ENCODE measurements at regions not wholly inside any gene's neighbourhood (a gene's known extent, or its start where the extent isn't known, plus 50 kb on each side); places are given as distances from the start of the nearest gene placed in this dataset.

- no peak for DNase-seq
Measured at GRCh38 chr2:118658596-118659198, 188.8 kb downstream of the EN1 start.

- no peak for DNase-seq
Measured at GRCh38 chr2:118657466-118657865, 190.0 kb downstream of the EN1 start.

GRCh38 chr2:118654945-118655344 lies 192.5 kb downstream of the EN1 start:
- no peak for DNase-seq

GRCh38 chr2:118650327-118650726 lies 197.1 kb downstream of the EN1 start:
- no peak for DNase-seq

- DNase-seq: no peak
Measured at GRCh38 chr2:118645876-118646275, 201.6 kb downstream of the EN1 start.

- DNase-seq: no peak
Measured at GRCh38 chr2:118644190-118644589, 203.3 kb downstream of the EN1 start.

GRCh38 chr2:118643294-118643693 lies 204.2 kb downstream of the EN1 start:
- DNase-seq: no peak

GRCh38 chr2:118642501-118642900 lies 204.9 kb downstream of the EN1 start:
- DNase-seq: no peak

GRCh38 chr2:118641711-118642110 lies 205.7 kb downstream of the EN1 start:
- no peak for DNase-seq

GRCh38 chr2:118639371-118639770 lies 208.1 kb downstream of the EN1 start:
- no peak for DNase-seq

GRCh38 chr2:118638453-118638852 lies 209.0 kb downstream of the EN1 start:
- DNase-seq: no peak

GRCh38 chr2:118635891-118636290 lies 211.6 kb downstream of the EN1 start:
- DNase-seq: no peak

- no peak for DNase-seq
Measured at GRCh38 chr2:118634876-118635275, 212.6 kb downstream of the EN1 start.

GRCh38 chr2:118633371-118634018 lies 214.0 kb downstream of the EN1 start:
- DNase-seq: no peak

- DNase-seq: no peak
Measured at GRCh38 chr2:118632921-118633320, 214.5 kb downstream of the EN1 start.

- no peak for DNase-seq
Measured at GRCh38 chr2:118627156-118627555, 220.3 kb downstream of the EN1 start.

GRCh38 chr2:118622913-118623312 lies 224.5 kb downstream of the EN1 start:
- DNase-seq: no peak

- no peak for DNase-seq
Measured at GRCh38 chr2:118622108-118622507, 225.3 kb downstream of the EN1 start.

GRCh38 chr2:118618279-118618678 lies 229.2 kb downstream of the EN1 start:
- DNase-seq: no peak

GRCh38 chr2:118616432-118616831 lies 231.0 kb downstream of the EN1 start:
- DNase-seq: no peak

- DNase-seq: no peak
Measured at GRCh38 chr2:118614841-118615271, 232.6 kb downstream of the EN1 start.

GRCh38 chr2:118613737-118614136 lies 233.7 kb downstream of the EN1 start:
- DNase-seq: no peak

- no peak for DNase-seq
Measured at GRCh38 chr2:118611691-118612090, 235.8 kb downstream of the EN1 start.

- no peak for DNase-seq
Measured at GRCh38 chr2:118609138-118609537, 238.3 kb downstream of the EN1 start.

GRCh38 chr2:118607641-118608040 lies 239.8 kb downstream of the EN1 start:
- no peak for DNase-seq
